ENCODE measurements at regions not wholly inside any gene's neighbourhood (a gene's known extent, or its start where the extent isn't known, plus 50 kb on each side); places are given as distances from the start of the nearest gene placed in this dataset.
"Not testable (repeated sequence)": the region's sequence is repeated elsewhere in the genome, so short reads cannot be mapped to it uniquely, and the experiment has no call there.

DNA sequence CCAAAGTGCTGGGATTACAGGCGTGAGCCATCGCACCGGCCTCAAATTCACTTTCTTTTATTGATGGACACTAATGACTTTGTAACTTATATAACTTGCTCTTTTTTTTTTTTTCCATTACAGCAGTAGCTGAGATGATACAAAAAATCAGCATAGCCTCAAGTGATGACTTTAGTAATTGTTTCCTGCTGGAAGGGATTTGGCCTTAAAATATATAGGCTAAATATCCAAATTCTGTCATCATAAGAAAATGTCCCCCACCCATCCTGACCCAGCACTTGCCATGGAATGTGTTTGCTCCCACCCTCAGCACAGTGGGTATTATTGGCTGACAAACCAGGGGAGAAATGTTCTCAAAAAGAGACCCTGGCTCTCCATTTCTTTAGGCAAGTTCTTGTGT, 1264.1 kb upstream of the AUTS2 start:
- FAIRE-seq, result no peak

DNA sequence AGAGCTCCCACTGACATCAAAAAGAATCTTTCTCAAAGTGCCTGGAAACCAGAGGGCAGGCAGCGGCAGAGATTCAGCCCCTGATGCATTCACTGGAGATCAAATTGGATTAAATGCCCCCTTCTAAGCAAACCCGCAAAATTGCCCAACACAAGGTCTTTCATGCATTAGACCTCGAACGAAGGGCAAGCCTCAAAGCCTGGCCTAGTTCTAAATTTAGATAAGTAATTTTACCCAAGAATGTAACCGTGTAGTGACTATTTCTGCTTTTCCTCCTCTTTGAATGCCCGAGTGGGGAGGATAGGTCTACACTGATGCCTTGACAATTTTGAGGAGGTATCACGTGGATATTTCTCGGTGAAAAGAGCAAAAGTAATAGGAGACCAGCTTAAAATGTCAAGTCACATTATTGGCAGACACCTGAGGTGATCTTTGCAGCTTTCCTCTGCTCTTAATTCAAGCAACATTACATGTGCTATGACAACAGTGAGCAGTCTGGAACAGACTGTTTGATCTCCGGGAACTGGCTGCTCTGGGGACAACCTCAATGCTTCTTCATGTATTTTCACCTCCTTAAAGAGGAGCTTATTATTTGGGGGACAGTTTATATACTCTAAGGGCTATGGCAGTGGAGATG, 1263.5 kb upstream of the AUTS2 start:
- no peak for FAIRE-seq

DNA sequence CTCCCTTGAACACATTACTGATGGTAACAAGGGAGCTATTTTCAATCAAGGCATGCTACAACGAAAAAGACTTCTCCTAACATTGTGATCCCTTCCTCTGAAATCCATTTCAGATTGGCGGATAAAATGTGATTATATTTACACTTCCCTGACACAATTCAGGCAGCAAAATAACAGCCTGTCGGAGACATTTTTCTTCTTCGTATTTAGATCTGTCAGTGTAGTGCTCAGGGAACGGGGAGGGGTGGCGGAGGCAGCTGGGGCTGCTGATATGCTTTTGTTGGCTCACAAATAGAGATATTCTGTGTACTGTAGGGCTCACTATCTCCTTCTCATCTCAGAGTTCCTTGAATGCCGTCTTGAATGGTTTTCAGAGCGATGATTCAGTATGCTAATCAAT, 1261.7 kb upstream of the AUTS2 start:
- no peak for FAIRE-seq

DNA sequence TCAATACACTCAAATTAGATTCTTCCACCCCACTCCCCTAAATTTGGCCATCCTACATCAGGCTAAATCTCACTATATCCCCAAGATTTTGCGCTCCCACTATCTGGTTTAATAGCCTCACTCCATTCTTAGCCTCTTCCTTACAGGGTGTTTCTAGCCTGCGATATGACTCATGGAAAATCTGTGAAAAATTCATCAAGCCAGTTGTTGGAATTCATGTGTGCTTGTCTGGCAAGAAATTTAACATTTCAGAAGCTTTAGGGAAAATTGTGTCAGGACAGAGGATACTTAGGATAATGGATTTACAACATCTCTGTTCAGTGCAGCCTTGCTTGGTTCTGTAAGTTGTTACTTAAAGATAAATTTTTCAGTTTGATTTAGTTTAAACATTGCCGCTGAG, 1249.9 kb upstream of the AUTS2 start:
- FAIRE-seq, result no peak

DNA sequence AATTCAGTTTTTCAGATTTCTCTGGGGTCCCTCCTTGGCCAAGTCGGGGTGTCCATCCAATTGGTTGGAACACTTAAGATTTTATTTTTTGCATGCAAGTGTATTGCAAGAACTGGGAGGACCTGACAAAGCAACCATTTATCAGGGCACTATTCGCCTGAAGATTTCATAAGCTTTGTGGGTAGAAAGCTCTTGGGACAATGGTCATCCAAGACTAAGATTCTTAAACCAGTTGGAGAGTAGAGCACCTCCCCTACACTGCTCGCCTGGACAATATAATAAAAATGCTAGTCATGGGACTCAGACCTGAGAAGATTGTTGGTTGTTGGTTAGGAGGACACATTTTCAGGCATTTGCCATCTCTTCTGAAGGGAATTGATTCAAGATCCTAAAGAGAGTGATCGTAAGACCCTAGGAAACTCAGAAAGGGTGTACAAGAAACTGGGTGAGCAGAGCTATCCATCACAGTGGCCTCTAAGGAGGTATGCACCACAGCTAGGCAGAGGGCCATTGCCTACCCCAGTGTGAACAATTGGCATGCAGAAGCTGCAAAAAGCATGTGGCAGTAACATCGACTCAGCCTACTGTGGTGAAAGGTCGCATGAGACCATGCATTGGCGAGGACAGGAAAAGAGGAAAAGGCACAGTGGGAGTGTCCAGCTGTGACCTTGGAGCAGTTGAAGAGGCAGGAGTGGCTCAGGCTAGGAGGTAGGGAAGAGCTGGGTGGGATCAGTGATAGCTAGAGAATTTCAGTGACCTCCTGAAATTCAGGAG, 1235.3 kb upstream of the AUTS2 start:
- no peak for FAIRE-seq

DNA sequence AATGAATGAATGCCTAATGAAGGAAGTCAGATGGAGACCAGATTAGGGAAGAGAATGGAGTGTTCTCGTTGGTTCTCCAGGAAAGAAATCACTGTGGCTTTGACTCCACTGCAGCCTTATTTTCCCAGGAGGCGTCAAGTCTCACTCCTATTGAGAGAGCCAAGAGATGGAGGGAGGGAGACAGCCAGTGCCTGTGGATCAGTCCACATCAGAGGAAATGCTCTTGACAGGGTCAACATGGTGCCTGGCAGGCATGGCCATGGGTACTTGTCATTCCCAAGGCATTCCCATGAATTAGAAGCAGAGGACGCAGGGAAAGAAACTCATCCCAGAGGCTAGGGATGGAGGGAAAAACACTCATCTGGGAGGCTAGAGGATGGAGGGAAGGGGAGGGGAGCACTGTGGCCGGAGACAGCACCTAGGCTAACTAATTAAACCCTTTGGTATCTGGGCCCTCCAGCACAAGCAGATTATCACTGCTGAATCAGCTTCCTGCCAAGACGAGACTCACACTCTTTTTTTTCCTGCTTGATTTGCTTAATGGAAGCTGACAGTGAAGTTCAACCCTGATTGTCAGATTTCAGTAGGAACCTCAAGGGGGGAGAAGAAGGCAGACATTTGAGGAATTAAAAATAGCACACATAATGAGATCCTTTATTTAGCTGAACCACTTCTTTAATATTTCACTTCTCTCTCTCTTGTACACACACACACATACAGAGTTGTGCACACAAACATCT, 1233.2 kb upstream of the AUTS2 start:
- FAIRE-seq, result no peak

DNA sequence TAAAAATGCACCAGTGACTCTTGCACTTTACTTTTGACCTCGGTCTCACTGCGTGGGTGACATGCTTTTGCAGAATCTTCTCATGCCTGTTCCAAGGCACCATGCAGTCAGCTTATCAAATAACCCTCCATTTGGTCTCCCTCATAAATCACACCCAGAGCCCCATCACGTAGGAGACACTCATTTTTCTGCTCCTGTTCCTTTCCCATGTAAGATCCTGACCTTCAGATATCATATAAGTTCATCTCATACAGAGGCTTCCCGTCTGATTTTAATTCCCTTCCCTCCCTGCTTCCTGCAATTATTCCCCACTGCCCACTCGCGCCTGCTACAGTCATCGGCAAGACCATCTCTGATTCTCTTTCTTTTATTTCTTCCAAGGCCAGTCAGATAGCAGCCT, 1226.3 kb upstream of the AUTS2 start:
- FAIRE-seq, result no peak

DNA sequence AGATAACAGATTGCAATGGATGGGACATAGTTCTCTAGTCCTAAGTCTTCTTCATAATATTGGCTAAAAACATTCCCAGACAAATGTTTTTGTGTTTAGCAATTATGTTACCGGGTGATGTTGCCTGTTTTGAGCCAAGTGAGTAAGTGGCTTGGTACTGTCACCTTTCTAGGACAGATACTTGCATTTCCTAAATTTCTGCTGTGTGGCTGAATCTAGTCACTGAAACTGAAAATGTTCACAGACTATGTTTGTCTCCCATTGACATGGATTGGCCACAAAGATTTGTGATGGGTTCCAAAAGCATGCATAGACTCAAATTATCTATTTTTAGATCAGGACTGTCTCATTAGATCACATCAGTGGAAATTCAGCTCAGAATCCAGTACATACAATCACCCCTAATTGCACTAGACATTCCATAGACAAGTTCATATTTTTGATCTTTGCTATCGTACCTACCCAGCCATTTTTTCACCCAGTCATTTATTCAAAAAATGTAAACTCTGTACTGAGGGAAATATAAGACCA, 1222.1 kb upstream of the AUTS2 start:
- FAIRE-seq, result no peak

DNA sequence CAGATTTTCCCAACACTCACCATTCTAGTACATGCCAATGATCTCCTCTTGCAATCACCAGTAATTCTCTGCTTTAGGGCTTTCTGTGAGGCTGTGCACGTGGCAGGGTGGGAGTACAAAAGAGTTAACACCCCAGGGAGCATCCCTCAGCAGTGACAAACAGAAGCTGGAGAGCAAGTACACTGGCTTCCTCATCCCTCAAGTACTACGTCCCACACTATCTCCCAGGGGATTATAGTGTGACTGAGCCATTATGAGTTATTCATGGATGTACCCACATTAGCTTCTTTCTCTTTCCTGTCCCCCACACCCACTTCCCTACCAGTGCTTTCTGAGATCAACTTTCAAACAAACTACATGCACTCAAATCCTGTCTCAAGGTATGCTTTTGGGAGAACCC, 1216.5 kb upstream of the AUTS2 start:
- no peak for FAIRE-seq

DNA sequence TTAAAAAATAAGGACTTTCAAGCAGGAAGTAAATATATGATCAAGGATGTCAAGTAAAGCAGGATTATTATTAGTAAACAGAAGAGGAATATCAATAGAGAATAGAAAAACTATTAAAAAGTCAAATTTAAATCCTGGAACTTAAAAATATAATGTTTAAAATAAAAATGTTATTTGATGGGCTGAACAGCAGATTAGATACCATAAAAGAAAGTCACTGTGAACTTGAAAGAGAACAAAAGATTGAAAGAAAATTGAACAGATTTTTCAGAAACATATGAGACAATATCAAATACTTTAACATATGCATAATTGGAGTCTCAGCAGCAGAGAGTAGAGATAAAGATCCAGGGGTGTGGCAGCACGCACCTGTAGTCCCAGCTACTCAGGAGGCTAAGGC, 1213.7 kb upstream of the AUTS2 start:
- no peak for FAIRE-seq

DNA sequence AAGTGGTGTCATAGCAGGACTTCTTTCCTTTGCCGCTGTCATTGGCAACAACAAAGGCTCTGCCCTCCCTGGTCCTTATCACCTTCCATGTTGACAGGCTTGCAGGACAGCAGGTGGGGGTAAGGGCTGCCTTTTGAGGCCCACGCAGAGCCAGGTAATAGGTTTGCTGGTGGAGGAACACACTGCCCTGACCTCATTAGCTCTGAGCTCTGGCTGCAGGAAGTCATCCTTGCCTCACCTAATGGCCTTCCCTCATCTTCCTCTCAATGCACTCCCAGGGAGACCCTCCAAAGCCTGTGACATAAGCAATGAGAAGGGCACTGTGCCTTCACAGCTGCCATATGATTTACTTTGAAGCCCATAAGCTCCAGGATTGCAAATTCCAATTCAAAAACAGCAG, 1205.2 kb upstream of the AUTS2 start:
- no peak for FAIRE-seq

DNA sequence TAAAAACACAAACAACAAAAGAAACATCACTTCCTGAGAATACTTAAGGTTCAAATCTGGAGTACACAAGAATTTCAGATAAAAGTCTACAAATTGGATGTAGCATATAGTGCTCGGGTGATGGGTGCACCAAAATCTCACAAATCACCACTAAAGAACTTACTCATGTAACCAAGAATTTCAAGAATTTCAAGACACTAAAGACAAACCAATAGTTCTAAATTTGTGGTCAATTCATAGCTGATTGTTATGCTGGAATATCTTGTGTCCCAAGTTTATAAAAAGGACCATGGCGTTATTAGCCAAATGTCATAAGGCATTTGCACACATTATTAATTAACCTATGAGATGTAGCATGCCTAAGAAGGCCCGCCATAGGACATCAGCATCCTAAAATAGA, 1204.1 kb upstream of the AUTS2 start:
- no peak for FAIRE-seq

DNA sequence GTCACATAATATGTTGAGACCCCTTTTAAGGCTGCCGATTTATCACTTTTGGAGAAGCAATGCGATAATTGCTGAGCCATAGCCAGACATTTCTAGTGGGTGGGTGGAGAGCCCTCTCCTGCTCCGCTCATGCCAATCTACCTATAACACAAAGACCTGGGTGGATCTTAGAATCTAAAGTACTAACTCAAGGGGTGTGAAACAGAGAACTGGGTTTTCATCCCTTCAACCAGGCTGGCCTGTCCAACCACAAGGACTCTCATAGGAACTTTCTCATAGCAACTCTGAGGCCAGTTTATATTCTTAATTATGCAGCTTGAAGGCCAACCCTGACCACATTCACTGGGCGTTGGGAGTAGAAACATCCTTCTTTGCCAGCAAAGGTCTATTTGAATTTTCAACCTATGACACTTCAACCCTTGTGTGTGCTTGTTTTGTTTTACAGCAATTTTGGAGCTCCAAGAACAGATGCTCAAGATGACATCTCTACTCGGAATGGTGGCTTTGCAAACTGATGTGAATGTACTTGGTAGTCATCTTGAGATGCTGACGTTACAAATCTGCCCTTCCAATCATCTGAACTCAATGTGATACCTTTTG, 1198.2 kb upstream of the AUTS2 start:
- no peak for FAIRE-seq

DNA sequence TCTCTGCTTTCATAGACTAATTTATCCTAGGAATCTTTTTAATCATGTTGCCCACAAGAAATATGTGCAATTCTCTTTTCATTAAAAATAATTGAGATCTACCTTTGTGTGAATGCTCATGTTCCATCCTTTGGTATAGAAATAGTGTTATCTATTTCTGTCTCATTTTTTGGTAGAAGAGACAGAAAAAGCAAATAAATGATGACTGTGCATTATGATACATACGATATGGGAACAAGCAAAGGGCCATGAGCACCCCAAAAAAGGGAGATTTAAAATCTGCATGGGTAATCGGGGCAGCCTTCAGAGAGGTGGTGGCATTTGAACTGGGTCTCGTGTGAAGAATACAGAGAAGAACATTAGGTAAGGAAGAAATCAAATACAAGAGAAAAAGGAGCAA, 1197.5 kb upstream of the AUTS2 start:
- no peak for FAIRE-seq

DNA sequence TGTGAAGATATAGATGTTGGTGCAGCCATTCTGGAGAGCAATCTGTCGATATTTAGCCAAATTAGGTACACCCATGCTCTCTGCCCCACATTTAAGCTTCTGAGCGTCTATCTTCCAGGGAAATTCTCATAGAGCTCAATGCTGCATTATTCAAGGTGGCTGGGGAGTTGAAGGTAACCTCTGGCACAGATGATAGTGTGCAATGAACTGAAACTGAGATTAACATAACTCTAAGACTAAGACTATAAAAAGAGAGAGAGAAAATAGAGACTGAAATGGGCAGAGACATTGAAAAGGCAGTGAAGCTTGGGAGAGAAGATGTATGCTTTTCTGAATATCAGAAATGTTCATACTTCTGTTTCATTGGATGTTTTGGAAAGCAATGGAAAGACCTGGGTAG, 1197.0 kb upstream of the AUTS2 start:
- no peak for FAIRE-seq

DNA sequence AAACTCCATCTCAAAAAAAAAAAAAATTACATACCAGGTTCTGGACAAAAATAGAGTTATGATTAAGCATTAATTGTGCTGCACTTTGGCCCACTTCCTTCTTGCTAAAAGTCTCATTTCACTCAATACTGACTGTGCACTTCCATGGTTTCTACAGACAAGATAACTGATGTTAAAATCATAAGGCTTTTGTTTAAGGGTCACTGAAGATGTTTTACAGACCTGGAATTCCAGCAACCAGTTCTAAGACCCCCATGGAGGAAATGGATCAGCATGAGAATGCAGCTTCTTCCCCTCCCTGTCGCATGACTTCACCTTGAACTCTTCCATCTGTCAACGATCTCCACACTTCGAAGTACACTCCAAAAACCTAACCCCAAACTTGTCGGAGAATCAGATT, 1191.8 kb upstream of the AUTS2 start:
- FAIRE-seq, result no peak

DNA sequence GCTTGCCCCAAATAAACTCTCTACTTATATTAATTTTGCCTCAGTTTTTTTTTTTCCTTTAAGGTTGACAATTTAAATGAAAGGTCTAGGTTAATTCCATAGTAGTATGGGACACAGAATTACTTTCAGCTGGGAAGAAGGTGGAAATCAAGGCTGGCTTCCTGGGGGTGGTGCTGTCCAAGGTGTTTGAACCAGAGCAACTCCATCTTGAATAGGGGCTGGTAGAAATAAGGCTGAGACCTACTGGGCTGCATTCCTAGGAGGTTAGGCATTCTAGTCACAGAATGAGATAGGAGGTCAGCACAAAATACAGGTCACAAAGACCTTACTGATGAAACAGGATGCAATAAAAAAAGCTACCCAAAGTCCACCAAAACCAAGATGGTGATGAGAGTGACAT, 1190.8 kb upstream of the AUTS2 start:
- FAIRE-seq, result no peak

DNA sequence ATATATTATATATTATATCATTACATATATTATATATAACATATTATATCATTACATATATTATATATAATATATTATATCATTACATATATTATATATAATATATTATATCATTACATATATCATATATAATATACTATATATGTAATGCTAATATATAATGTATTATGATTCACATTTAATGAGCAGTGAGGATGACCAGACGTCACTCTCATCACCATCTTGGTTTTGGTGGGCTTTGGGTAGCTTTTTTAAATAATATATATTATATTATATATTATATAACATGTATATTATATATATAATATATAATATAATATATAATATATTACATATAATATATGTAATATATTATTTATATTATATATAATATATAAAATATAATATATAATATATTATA, 1189.4 kb upstream of the AUTS2 start:
- FAIRE-seq, result no peak

DNA sequence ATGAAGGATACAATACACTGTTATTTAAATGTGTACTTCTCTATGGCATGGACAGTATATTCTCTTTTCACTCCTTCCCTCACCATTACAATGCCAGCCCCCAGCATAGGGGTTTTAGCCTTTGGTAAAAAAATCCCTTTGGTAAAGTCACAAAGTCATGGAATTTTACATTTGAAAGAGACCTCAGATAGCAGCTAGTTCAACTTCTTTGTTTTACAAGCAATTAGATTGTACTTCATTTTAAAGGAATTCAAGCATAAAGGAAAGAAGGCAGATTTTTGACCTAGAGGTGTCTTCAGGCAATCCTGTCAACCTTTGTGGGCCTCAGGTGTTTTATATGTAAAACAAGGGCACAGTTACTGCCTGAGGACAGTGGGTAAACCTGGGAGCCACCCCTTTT, 1188.4 kb upstream of the AUTS2 start:
- FAIRE-seq, result no peak

DNA sequence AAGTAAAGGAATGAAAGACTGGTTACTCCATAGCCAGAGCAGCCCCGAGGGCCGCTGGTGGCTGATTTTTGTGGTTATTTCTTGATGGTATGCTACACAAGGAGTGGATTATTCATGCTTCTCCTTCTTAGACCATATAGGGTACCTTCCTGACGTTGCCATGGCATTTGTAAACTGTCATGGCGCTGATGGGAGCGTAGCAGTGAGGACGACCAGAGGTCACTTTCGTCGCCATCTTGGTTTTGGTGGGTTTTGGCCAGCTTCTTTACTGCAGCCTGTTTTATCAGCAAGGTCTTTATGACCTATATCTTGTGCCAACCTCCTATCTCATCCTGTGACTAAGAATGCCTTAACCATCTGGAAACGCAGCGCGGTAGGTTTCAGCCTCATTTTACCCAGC, 1187.6 kb upstream of the AUTS2 start:
- FAIRE-seq, result not testable (repeated sequence)

DNA sequence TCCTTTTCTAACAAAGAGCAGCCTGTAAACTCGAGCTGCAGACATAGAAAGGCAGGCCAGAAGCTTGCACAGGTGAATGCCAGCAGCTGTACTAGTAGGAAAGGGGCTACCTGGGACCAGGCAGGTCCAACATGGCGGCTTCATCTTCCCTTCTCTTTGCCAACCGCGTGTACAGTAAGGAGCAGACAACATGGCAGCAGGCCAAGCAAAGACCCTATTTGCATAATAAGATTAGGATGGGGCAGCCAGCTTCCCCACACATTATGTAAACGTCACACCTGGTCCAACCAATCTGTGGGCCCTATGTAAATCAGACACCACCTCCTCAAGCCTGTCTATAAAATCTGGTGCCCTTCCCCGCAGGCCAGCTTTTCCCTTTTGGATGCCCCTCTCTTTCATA, 1186.5 kb upstream of the AUTS2 start:
- no peak for FAIRE-seq

DNA sequence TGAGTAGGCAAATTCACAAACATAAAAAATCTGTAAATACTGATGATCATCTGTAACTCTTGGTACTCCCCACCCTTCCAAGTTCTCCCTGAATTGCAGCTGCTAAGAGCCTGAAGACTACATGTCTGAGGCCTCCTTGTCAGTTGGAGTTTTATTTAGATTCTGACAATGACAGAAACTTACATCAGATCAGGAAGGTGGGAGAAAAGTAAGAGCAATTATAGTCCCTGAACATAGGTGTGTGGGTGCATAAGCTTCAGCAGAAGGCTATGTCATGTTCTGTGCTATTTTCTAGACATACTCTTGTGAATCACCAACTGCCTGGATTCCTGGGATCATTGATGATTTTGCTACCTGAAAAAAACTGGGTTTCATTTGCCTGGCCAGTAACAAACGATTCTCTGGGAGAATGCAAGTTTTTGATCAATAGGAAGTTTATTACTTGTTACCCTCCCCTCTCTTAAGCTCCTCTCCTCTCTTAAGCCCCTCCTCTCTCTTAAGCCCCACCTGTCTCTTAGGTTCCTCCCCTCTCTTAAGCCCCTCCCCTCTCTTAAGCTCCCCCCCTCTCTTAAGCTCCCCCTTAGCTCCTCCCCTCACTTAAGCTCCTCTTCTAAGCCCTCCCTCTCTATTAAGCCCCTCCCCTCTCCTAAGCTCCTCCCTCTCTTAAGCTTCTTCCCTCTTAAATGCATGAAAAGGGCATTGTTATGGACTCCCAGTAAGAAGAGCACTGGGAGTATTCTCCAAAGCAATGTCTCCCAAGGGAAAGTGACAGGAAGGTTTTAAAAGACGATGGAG, 1183.4 kb upstream of the AUTS2 start:
- FAIRE-seq, result no peak

DNA sequence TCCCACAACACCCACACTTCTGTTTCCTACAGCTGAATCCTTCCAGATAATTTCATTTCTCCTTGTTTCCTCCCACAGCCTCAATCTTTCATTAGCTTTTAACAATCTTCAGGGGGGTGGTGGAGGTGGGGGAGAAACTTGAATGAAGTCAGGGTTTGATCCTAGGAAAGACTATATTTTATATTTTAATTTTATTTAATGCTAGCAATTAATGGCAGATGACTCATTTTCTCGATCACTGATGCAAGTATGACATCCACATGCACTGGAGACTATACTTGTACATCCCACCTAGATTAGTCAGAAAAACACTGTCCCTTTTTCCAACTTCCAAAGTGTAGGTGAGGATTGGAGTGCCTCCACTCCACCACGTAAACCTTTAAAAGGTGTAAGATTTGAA, 1181.3 kb upstream of the AUTS2 start:
- no peak for FAIRE-seq
